DMS114 treated with DMSO at 0.1 percent for 48 hours (cell line): ENCODE measurements at regions not wholly inside any gene's neighbourhood (a gene's known extent, or its start where the extent isn't known, plus 50 kb on each side); places are given as distances from the start of the nearest gene placed in this dataset.

Experiments
- DNase-seq: peaks from one replicate; lab custom pipeline; 2025; ENCODE audit not compliant: unreplicated experiment; lab: John Stamatoyannopoulos, UW

DNA sequence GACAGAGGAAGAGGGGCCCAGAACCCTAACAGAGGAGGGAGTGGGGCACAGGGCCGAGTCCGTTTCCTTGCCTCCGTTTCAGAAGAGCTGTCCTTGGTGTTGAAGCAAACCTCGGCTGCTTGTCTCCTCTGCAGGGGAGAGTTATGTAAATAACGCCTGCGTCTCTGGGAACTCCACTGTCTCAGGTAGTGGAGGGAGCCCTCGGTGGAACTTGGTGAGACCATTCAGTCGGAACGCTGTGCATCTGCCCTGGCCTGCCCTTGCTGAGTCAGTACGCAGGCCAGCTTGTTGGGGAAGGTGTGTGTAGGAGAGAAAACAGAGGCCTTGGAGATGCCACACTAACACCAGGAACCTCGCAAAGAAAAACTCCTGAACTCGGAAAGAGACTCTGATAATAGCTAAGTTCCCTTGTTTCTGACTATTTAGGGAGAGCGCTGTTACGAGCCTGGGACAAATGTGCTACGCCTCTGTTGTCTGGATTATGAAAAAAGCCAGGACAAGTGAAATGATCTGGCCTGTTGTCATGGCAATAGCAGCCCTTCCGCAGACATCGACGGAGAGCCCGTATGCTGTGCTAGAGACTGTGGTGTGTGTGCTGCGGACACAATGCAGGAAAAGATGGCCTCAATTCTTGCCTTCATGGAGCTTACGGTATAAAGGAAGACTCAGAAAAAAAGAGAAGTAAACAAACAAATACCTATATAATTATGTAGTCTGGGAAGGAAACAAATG is 94.6 kb upstream of the AKT3 start:
- no peak for DNase-seq

DNA sequence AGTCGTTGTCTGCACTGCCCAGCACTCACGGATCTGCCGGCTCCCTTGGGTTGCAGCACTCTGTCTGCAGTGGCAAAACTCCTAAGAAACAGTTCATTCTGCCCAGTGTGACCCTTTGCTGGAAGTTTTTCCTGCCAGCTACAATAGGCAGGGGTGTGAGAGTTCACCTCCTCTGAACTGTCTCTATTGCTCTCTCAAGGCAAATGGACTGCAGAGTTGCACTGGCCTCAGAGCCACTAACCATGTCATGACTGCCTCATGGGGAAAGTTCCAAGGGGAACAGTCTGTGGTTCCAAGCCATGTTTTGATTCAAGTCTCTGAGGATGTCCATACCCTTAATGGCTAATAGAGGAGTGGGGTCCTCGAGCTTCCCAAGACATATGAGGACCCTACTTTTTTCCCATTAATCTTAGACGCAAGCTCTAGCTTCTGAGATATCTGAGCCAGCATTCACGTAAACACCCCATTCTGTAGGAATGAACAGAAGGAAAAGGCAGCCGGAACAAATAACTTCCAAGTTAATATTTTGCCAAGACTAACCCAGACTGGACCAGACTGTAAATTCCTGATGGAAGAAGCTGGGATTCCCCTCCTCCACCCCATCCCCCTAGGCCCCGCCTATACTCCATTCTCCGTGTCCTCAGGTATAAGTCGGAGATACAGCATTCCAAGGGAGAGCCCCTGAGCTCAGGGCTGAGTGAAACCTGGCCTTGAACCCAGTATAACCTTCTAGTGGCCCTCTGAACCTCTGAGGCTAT is 93.8 kb upstream of the AKT3 start:
- DNase-seq = no peak

DNA sequence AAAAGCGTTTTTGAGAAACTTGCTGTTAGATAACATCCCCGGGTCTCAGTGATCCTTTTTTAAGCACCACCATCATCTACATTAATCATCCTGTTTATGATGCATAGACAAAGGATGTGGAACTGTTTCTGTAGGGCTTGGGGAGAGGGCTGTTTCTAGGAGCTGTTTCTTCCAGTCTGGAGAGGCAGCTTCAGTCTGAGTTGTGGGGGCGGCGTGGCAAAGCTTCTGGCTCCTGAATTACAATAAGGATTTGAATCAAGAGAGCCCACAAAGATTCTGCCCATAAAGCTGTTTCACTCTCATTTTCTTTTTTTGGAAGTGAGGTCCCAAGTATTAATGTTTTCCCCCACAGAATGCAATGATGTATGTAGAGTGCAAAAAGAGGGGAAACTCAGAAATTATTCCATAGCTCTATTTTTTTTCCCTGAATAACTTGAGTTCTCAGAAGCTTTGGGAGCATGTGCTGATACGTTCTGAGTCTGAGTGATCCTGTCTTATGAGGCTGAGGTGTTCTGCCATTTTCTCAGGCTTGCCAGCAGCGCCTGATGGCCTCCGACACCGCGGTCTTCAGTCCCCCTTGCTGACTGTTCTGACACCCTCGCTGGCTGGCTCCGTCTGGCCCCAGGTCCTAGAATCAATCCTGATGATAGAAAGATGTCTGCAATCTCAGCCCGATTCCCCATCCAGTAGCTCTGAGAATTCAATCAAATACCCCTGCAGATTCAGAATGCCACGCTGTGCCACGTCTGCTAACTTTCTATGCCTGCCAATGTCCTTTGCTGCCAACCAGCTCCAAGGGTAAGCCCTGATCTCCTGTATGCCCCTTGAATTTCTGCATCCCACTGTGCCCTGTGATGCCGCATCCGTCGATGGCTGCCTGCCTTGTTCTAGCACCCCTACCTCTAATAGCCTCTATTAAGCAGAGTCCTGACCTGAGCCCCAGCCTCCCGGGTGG is 92.4 kb upstream of the AKT3 start:
- no peak for DNase-seq

DNA sequence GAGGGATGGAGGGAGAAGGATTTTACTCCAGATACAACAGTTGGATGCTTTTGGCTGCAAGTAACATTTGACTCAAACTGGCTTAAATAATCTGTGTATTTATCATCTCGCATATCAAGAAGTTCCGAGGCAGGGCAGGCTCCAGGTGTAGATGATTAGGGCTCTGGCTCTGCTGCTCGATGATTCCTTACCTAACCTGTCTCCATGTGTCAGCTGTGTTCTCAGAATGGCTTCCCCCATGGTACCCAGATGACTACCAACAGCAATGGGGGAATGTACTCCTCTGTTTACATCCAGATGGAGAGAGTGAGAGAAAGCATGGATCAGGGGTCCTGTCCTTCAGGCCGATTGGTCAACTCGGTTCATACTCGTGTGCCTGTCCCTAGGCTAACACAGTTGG is 90.4 kb upstream of the AKT3 start:
- DNase-seq = no peak

DNA sequence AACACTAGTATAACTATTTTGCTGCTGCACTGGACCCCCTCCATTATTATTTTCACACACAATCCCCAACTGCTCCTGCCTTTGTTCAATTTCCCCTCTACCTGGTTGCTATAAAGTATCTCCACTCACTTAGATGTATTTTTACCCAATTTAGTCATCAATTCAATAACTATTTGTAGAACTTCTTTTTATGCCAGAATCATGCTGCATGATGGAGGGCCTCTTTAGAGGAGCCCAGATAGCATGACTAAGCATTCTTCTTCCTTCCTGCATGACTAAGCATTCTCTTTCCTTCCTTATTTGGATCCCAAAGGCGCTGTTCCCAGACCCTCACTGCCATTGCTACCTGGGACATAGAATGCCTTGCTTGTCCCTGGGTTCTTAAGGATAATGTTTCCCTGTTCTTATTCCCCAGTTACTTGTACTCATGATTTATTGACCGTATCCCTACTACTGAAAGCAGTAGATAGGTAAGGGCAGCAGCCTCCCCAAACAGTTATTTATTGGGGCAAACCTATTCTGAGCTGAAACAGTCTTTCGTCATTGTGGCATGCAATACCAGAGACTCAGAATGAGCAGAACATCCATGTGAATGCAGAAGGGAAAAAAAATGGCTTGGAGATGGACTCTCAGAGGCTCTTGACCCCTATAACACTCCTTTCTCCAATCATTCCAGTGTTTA is 89.3 kb upstream of the AKT3 start:
- no peak for DNase-seq

DNA sequence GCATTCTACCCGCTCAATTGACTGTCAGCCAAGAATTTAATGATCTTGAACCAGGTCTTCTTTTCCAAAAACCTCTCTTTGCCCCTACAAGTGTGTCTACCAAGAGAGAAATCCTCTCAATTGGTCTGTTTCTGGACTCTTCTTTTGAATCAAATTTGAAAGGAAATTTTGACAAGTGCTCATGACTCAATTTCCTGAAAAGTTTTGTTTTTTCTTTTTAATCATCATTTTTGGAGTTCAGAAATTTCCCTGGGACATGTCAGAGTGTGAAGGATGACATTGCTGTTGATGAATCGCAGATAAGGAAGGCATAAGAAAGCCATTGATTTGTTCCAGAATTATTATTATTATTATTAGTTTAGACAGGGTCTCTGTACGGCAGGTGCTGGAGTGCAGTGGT is 88.2 kb upstream of the AKT3 start:
- no peak for DNase-seq

DNA sequence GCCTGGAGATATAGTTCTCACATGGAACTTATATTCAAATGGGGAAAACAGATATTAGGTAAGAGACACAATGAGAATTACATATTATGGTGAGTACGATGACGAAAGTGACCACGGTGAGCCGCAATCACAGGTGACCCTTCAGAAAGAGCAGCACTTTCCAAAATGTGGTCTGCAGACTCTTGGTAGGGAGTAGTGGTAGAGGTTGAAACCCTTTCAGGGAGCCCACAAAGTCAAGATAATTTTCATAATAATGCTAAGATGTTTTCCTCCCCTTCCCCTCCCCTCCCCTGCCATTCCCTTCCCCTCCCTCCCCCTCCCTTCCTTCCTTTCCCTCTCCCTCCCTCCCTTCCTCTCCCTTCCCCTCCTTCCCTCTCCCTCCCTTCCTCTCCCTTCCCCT is 83.5 kb upstream of the AKT3 start:
- DNase-seq = no peak

DNA sequence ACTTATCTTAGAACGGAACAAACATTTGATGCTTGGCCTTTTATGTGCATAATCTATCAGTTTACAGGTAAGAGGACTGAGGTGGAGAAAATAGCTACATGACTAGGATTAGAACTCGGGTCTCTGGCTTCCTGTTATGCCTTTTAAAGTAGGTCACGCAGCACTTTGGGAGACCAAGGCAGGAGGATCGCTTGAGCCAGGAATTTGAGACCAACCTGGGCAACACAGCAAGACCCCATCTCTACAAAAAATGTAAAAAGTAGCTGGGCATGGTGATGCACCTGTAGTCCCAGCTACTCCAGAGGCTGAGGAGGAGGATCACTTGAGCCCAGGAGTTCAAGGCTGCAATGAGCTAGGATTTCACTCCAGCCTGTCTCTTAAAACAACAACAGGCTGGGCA is 81.9 kb upstream of the AKT3 start:
- DNase-seq = no peak

DNA sequence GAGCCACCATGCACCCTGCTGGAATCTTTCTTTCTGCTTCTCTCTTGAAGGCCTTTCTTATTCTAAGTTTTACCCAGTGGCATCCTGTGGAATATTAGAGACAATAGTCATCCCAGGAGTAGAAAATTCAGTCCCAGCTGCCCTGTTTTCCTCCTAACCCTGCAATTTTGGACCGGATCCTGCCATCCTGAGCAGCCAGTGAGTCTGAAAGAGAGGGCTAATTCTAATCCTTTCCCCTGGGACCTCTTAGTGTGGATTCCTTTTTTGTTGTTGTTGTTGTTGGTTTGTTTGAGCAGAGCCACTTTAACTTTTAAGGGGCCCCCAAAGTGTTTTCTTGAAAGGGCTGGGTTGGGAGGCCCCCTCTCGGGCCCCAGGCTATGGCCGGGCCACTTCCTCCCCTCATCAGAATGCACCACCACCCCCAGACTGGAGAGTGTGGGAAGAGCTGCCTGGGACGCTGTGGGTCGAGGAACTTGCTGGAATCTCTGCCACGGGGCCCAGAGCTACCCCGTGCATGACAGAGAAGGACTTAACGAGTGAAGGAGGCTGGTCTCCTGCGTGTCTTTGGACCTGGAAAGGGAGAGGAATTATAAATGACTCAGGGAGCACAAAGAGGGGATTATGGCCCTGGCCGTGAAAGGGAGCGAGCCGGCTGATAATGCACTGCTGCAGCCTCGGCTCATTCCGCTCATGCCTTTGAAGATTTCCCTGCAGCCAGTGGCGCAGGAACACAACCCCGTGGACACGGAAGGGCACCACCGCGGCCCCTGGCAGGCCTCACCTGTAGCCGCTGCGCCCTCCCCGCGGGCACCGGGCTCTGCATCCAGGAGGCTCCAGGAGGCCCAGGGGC is 81.0 kb upstream of the AKT3 start:
- no peak for DNase-seq

DNA sequence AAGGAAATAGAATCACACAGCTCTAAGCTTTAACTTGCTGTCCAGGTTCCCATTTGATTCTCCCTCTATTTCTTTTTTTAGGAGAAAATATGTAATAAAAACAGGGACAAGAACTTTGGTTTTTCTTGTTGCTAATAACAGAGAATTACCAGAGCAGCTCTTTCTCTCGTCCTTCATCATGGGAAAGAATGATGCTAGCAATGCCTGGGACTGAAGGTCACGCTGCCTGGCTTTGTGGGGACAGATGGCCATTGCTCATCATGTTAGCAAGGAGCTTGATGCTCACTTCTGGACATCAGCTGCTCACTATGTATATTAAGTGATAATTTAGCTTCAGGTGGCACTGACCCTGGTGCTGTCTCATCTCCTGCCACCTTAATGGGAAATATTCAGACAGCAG is 77.3 kb upstream of the AKT3 start:
- no peak for DNase-seq

DNA sequence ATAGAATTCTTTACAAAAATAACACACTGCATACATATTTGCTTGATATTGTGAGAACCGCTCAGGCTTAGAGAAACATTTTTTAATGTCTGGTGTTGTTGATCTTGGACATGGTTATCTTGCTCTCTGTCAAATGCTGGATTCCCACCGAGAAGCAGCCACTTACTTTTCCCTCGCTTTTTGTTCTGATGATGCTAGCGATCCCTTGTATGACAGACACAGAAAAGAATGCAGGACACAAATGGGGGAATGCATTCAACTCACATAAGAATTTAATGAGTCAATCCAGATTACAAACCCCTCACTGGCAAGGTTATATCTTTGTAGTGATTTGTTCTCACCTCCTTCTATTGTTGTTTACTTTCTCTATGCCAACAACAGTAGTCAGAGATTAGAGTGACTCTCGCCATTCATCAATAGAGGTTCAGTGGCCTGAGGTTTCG is 76.8 kb upstream of the AKT3 start:
- no peak for DNase-seq

DNA sequence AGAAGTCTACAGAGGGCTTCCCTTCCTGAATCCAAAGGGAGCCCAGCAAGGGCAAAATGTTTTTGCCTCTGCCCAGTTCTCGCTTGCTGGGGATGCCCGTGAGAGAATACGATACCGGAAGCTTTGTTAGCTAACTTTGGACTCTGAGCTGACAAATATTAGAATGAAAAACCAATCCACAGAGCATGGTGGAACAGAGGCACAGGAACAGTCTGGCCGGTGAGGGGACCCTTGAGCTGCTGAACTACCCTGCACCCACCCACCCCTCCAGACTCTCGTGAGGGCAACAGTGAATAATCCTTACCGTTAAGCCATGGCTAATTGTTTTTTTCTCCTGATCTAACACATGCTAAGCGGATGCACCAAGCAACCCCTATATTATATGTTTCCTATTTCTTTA is 76.3 kb upstream of the AKT3 start:
- DNase-seq = no peak

DNA sequence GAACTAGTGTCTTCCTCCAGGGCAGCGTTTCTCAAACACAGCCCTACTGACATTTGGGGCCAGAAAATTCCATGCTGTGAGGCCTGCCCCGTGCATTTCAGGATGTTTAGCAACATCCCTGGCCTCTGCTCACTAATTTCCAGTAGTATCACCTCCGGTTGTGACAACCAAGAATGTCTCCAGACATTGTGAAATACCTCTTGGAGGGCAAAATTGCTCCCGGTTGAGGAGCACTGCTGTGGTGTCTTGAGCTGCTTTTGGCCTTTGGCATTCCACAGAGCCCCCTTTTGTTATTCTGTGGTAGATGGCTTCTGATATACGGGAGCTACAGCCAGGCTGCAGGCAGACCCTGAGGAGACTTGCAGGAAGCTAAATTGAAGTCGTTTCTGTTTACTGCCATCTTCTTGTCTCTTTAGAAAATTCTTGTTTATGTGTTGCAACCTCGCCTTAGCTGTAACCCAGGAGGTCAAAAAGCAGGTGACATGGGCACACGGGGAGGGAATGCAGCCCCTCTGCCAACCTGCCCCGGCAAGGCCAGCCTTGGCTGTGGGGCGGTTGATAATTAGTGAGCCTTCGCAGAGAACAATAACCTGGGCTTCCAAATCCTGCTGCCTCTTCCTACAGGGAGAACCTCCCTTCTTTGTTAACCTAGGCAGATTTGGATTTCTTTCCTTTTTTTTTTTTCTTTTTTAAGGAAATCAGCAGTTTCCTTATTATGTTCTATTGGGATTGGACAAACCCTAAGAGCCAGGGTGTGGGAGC is 74.7 kb upstream of the AKT3 start:
- no peak for DNase-seq

DNA sequence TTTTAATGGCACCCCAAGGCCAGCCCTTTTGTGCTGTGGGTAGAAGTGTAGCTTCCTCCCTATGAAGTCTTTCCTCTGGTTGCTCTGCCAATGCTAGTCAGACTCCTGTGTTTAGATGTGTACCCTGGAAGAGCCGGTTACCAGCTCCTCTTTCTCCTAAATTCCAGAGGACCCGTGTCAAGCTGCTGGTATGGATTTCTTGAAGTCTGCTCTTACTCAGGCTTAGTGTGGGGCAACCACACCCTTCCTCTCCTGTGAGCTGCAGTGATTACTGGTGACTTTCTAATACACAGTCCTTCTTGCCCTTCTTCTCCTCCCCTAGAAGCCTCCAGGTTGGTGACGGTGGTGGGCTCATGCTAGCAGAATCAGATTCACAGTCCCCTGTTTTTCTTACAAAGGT is 74.1 kb upstream of the AKT3 start:
- no peak for DNase-seq

DNA sequence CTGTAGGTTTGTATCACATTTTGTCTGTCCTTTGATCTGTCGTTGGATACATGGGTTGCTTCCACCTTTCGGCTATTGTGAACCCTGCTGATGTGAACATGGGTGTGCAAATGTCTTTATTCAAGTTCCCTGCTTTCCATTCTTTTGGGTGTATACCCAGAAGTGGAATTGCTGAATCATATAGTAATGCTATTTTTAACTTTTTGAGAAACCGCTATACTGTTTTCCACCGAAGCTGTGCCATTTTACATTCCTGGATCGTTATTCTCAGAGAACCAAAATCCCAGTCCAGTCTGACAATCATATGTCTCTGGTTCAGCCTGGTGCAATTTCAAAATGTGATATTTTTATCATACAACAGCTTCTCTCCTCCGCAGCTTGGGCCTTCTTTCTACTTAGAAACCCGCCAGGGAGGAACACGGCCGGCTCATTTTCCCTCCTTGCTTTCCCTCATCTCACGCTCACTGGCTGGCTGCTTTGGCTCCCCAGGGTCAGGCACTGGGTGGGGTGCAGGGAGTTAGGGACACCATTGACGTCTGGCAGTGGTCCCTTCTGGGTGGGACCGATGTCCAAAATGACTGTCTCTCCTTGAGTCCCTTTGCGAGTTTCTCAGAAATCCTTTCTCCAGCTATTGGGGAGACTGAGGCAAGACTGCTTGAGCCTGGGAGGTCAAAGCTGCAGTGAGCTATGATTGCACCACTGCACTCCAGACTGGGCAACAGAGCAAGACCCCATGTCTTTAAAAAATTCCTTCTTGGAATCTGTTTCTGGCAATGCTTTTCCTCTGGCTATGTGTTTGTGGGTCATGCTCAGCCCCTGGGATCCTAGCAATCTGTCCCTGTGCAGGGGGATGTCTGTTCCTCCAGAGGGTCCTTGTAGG is 73.5 kb upstream of the AKT3 start:
- no peak for DNase-seq

DNA sequence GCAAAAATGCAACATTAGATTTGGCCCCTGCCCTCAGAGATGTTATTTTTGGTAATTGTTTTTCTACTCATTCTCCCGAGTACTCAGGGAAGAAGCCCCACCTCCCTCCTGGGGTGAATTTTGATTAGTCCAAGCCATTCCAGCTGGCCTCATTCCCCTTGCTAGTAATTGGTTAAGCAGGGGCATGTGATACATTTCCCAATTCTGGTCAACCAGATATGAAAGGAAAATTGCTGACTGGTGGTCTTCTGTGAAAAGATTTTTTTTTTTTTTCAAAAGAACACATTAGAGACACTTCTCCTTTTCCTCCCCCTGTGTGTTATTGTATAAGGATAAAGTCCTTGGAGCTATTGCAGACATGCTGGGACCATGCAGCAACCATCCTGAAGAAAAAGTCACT is 71.1 kb upstream of the AKT3 start:
- no peak for DNase-seq

DNA sequence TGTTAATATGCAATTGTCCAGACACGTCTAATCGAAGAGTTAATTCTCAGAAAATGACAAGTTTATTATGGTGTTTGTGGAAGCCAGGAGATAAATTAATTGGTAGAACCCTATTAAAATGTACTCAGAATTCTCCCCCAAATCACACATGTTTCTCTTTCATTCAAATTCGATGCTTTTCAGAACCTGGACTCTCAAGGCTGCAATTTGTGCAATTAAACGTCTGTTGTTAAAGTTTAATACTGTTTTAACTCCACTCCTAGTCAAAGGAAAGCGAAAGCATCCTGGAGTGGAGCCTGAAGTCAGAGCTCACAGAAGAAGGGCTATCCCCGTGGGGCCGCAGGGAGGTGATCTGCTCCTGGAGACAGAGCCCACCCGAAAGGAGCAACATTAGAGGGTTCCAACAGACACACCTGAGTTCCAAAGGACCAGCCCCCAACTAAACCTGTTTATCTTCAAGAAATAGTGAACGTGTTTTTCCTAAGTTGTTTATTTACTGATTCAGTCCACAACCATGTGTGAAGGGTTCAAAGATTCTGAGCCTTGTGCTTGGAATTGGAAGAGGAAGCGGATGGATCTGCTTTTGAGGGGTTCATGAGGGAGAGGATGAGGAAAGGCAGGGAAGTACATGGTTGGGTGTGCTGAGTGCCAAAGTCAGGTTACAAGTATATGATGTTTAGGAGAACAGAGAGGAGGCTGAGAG is 68.0 kb upstream of the AKT3 start:
- DNase-seq = no peak
